ENCODE measurements at regions not wholly inside any gene's neighbourhood (a gene's known extent, or its start where the extent isn't known, plus 50 kb on each side); places are given as distances from the start of the nearest gene placed in this dataset.
"Not testable (repeated sequence)": the region's sequence is repeated elsewhere in the genome, so short reads cannot be mapped to it uniquely, and the experiment has no call there.

DNA sequence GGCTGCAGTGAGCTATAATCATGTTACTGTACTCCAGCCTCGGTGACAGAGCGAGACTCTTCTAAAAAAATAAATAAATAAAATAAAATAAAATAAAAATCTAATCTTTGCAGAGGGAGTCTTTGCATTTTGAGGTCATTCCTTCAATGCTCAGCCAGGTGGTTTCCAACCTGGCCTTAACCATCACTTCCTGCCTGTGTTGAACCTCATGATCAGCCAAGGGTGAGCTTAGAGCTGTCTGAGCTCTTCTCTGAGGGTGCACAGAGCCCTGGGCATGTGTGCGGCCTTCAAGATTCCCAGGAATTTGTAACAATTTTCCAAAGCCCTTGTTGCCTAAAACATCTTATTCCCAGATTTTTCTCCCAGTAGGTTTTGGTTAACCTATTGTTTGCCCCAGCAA lies 94.3 kb downstream of the KCNJ12 start:
- not testable (repeated sequence) for TF ChIP-seq ZNF292 (CRISPR knock-in tag; IDR thresholded peaks at IDR 0.05; ENCODE audit: borderline replicate concordance, low read depth); ZNF496 (CRISPR knock-in tag; IDR thresholded peaks at IDR 0.05; ENCODE audit: insufficient replicate concordance); POLR2A (IDR thresholded peaks at IDR 0.05; ENCODE audit: insufficient read depth in 1 of 2, low read depth in 2 of 2, low read length in 2 of 2); HMG20B (CRISPR knock-in tag; conservative IDR thresholded peaks at IDR 0.05); ZSCAN22 (CRISPR knock-in tag; IDR thresholded peaks at IDR 0.05); MATR3 (CRISPR knock-in tag; IDR thresholded peaks at IDR 0.05)

Data from HepG2 (cell line).